ENCODE measurements at regions not wholly inside any gene's neighbourhood (a gene's known extent, or its start where the extent isn't known, plus 50 kb on each side); places are given as distances from the start of the nearest gene placed in this dataset.

- no peaks in the 10 kb centered on the region for H3K9me3 ChIP-seq (ENCODE audit: low read length)
- no peaks in the 10 kb centered on the region for H3K4me1 ChIP-seq (ENCODE audit: insufficient read depth, low read length)
- POLR2A ChIA-PET, result no interaction called here
- intact Hi-C loops (cut with micrococcal nuclease; ENCODE audit: unreplicated experiment), result no loop called here
- H3K27me3 ChIP-seq (ENCODE audit: control insufficient read depth in 1 of 2, insufficient read depth in 2 of 2, low read length in 2 of 2), result no peaks in the 10 kb centered on the region
- H3K9ac ChIP-seq (ENCODE audit: insufficient read depth, low read depth, low read length), result no peak overlapping the region
- no TSS peak for BruUV-seq (replicated peaks)
- H3K4me3 ChIP-seq (replicated peaks in 1 of 3; ENCODE audit: insufficient read depth in 1 of 3, low read depth in 2 of 3, low read length in 3 of 3), result no peak overlapping the region
- in situ Hi-C loops (cut with HindIII; ENCODE audit: extremely low pct_ligation_motif_present, low pct_unique_long_range_greater_than_20kb), result no loop called here
- CTCF ChIA-PET (ENCODE audit: low intra/inter-chr PET ratio, low total read pairs), result no interaction called here
- H4K20me1 ChIP-seq (ENCODE audit: insufficient read depth, low read length), result no peaks in the 10 kb centered on the region
- ATAC-seq (no peak), DNase-seq (ENCODE audit: low spot score) (no peak), FAIRE-seq (no peak)
- no peaks in the 10 kb centered on the region for H3K79me2 ChIP-seq (ENCODE audit: insufficient read depth, low read length)
- no peak overlapping the region for H3K27ac ChIP-seq (ENCODE audit: extremely low read length, insufficient read depth, low read length)
- TF ChIP-seq ZNF441 (CRISPR knock-in tag; IDR thresholded peaks at IDR 0.05; ENCODE audit: borderline replicate concordance), result no peak
- no peak for TF ChIP-seq ZNF724P (CRISPR knock-in tag; IDR thresholded peaks at IDR 0.05; ENCODE audit: borderline replicate concordance)
- WGBS (ENCODE audit: low lambda C conversion rate), result 0% methylated on average over 1 of the region's 1 CpG
- no peak overlapping the region for H2AFZ ChIP-seq (ENCODE audit: low read length)
- no peak overlapping the region for H3K4me2 ChIP-seq (ENCODE audit: low read depth, low read length)
- H3K36me3 ChIP-seq (replicated peaks in 1 of 2; ENCODE audit: control insufficient read depth in 1 of 2, insufficient read depth in 2 of 2, low read length in 2 of 2), result no peaks in the 10 kb centered on the region
Measured at GRCh38 chr3:115224687-115225086, 77.6 kb upstream of the ZBTB20 start.

GRCh38 chr3:115226844-115227445 lies 79.9 kb upstream of the ZBTB20 start:
- H3K4me1 ChIP-seq (ENCODE audit: insufficient read depth, low read length), result no peaks in the 10 kb centered on the region
- no peaks in the 10 kb centered on the region for H4K20me1 ChIP-seq (ENCODE audit: insufficient read depth, low read length)
- DNase-seq (ENCODE audit: low spot score) (no peak), ATAC-seq (no peak), FAIRE-seq (no peak)
- intact Hi-C loops (cut with micrococcal nuclease; ENCODE audit: unreplicated experiment), result no loop called here
- no peak overlapping the region for H3K4me2 ChIP-seq (ENCODE audit: low read depth, low read length)
- in situ Hi-C loops (cut with HindIII; ENCODE audit: extremely low pct_ligation_motif_present, low pct_unique_long_range_greater_than_20kb), result no loop called here
- BruUV-seq (replicated peaks), result no TSS peak
- no peak overlapping the region for H3K27ac ChIP-seq (ENCODE audit: extremely low read length, insufficient read depth, low read length)
- no peaks in the 10 kb centered on the region for H3K79me2 ChIP-seq (ENCODE audit: insufficient read depth, low read length)
- ChIA-PET CTCF (ENCODE audit: low intra/inter-chr PET ratio, low total read pairs) (no interaction called here), POLR2A (no interaction called here)
- no peak overlapping the region for H2AFZ ChIP-seq (ENCODE audit: low read length)
- no peak overlapping the region for H3K9ac ChIP-seq (ENCODE audit: insufficient read depth, low read depth, low read length)
- H3K9me3 ChIP-seq (ENCODE audit: low read length), result no peaks in the 10 kb centered on the region
- TF ChIP-seq ZNF337 (CRISPR knock-in tag; IDR thresholded peaks at IDR 0.05; ENCODE audit: borderline replicate concordance, low read depth), result no peak
- TF ChIP-seq PHF20 (CRISPR knock-in tag; IDR thresholded peaks at IDR 0.05), result no peak
- TF ChIP-seq ZNF275 (CRISPR knock-in tag; IDR thresholded peaks at IDR 0.05; ENCODE audit: borderline replicate concordance), result no peak
- TF ChIP-seq DBP (CRISPR knock-in tag; IDR thresholded peaks at IDR 0.05; ENCODE audit: not compliant biosample characterization), result no peak
- no peak for TF ChIP-seq ZBTB7B (CRISPR knock-in tag; IDR thresholded peaks at IDR 0.05)
- TF ChIP-seq FOXK2 (IDR thresholded peaks at IDR 0.05), result no peak
- TF ChIP-seq MED8 (CRISPR knock-in tag; IDR thresholded peaks at IDR 0.05; ENCODE audit: insufficient replicate concordance), result no peak
- TF ChIP-seq HMG20A (CRISPR knock-in tag; IDR thresholded peaks at IDR 0.05; ENCODE audit: borderline replicate concordance), result no peak
- TF ChIP-seq ZNF225 (CRISPR knock-in tag; IDR thresholded peaks at IDR 0.05), result no peak
- no peak overlapping the region for H3K4me3 ChIP-seq (replicated peaks in 1 of 3; ENCODE audit: insufficient read depth in 1 of 3, low read depth in 2 of 3, low read length in 3 of 3)
- H3K36me3 ChIP-seq (replicated peaks in 1 of 2; ENCODE audit: control insufficient read depth in 1 of 2, insufficient read depth in 2 of 2, low read length in 2 of 2), result no peaks in the 10 kb centered on the region
- no peaks in the 10 kb centered on the region for H3K27me3 ChIP-seq (ENCODE audit: control insufficient read depth in 1 of 2, insufficient read depth in 2 of 2, low read length in 2 of 2)
- 0% methylated on average over 1 of the region's 1 CpG for WGBS (ENCODE audit: low lambda C conversion rate)

All from HepG2 (cell line).